Adipocyte (in vitro differentiated cells): ENCODE measurements at regions not wholly inside any gene's neighbourhood (a gene's known extent, or its start where the extent isn't known, plus 50 kb on each side); places are given as distances from the start of the nearest gene placed in this dataset.

Experiments
- DNase-seq: peaks from one replicate; pipeline ENCODE4 v3.0.0-alpha.2; 2015; ENCODE audit warnings: low read depth
- H3K27me3 ChIP-seq: replicated peaks from 2 replicates; pipeline ENCODE4 v1.7.0; 2013; ENCODE audit warnings: mild to moderate bottlenecking, low read length, moderate library complexity; ENCODE audit not compliant: control insufficient read depth, insufficient read depth
- H3K36me3 ChIP-seq: 2 replicates; pipeline ENCODE4 v1.7.0; 2013; ENCODE audit warnings: low read length, mild to moderate bottlenecking, moderate library complexity; ENCODE audit not compliant: control insufficient read depth, insufficient read depth, severe bottlenecking
- H3K4me1 ChIP-seq: 2 replicates; pipeline ENCODE4 v1.7.0; 2013; ENCODE audit warnings: mild to moderate bottlenecking, low read length, moderate library complexity; ENCODE audit not compliant: control insufficient read depth, insufficient read depth
- H3K4me3 ChIP-seq: 2 replicates; pipeline ENCODE4 v1.7.0; 2013; ENCODE audit warnings: mild to moderate bottlenecking, low read length, moderate library complexity
- H3K9ac ChIP-seq: 2 replicates; pipeline ENCODE4 v1.7.0; 2013; ENCODE audit warnings: mild to moderate bottlenecking, low read length, moderate library complexity
- H3K9me3 ChIP-seq: 2 replicates; pipeline ENCODE4 v1.7.0; 2013; ENCODE audit warnings: mild to moderate bottlenecking, low read length, moderate library complexity; ENCODE audit not compliant: control insufficient read depth

DNA sequence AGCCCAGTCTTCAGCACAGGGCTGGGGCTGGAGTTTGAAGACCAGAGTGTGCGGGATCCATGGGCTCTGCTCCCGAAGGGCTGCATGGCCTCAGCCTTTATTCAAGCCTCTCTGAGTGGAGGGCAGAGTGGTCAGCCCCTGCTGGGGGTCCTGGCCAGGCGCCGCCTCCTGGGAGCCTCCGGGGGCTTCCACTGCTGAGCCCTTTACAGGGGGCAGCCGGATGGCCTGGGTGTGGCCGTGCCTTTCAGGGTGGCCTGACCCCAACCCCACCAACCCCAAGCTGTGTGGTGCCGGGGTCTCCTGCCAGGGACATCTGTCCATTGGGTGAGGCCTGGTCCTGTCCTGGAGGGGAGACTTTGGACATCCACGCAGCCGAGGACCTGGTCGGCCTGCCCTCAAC lies 76.0 kb upstream of the SLCO4A1 start:
- no peaks in the 10 kb centered on the region for H3K36me3 ChIP-seq
- H3K4me1 ChIP-seq = no peaks in the 10 kb centered on the region
- no peak for DNase-seq
- H3K9me3 ChIP-seq = no peaks in the 10 kb centered on the region
- H3K4me3 ChIP-seq = no peak overlapping the region
- H3K27me3 ChIP-seq = peaks cover 49% of the 10 kb centered on the region
- H3K9ac ChIP-seq = no peak overlapping the region

DNA sequence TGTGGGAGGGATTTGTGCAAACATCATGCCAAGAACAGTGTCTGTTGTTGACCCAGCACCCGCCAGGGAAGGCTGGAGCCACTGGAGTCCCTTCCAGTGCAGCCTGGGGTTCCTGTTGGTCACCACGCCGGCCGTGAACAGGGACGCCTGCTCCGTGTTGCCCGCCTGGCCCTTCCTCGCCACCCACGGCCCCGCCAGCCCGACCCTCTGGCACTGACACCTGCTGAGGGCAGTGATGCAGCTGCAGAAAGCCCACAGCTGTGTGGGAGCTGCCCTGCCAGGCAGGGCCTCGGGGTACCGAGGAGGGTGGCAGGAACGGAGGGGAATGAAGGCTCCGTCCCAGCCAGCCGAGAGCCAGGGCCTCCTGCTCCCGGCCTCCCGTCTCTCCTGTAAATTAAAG lies 75.5 kb upstream of the SLCO4A1 start:
- H3K27me3 ChIP-seq = peaks cover 44% of the 10 kb centered on the region
- no peaks in the 10 kb centered on the region for H3K36me3 ChIP-seq

DNA sequence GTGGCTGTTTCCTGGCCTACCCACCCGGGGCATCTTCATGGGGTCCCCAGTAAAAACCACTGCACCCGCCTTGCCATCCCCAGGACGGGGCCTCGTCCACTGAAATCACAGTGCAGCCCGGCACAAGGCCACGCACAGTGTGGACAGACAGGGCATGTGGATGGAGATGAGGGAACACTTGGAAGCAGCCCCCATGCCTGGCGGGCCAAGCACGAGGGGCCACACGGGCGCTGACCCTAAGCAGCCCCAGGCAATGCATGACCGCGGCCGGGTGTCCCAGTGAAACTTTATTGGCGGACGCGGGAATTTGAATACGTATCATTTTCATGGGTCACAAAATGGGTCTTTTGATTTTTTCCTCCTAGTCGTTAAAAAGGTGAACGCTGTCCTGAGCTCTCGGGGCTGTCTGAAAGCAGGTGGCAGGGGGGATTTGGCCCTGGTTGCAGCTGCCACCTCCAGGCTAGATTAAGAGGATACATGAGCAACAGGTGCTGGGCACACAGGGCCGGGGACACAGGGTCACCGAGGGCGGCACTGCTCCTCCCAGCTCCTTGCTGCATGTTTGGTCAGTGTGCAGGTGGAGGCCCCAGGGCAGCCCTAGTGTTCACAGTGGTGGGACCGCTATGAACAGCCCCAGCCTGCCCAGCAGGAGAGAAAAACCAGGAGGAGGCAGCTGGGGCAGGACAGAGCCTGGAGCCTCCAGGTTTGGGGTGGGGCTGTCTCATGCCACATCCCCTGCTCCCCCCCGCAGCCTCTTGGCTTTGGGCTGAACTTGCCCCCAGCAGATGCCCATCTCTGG lies 74.9 kb upstream of the SLCO4A1 start:
- DNase-seq = no peak
- Histone ChIP-seq H3K36me3 (no peaks in the 10 kb centered on the region), H3K4me1 (no peaks in the 10 kb centered on the region), H3K27me3 (peaks cover 41% of the 10 kb centered on the region), H3K9me3 (no peaks in the 10 kb centered on the region), H3K9ac (no peak overlapping the region), H3K4me3 (no peak overlapping the region)

More for the DNA sequence above, 75.5 kb upstream of the SLCO4A1 start:
- Histone ChIP-seq H3K9ac (no peak overlapping the region), H3K4me1 (no peaks in the 10 kb centered on the region), H3K9me3 (no peaks in the 10 kb centered on the region), H3K4me3 (no peak overlapping the region)
- no peak for DNase-seq

DNA sequence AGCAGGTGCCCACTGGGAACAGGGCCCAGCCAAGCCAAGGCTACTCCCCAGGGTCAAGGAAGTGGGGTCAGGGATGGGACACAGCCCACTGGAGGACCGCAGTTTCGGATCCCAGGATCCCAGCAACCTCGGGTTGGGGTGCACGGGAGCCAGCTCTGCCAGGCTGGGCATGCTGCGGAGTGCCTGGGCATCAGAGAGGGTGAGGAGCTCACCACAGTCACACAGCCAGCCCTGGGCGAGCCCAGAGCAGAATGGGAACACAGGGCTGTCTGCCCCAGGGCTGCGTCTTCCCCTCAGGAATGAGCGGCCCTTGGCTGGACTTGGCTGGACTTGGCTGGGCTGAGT lies 74.3 kb upstream of the SLCO4A1 start:
- no peaks in the 10 kb centered on the region for H3K9me3 ChIP-seq
- peaks cover 41% of the 10 kb centered on the region for H3K27me3 ChIP-seq
- DNase-seq = no peak
- no peak overlapping the region for H3K4me3 ChIP-seq
- H3K9ac ChIP-seq = no peak overlapping the region
- H3K4me1 ChIP-seq = no peaks in the 10 kb centered on the region
- no peaks in the 10 kb centered on the region for H3K36me3 ChIP-seq

DNA sequence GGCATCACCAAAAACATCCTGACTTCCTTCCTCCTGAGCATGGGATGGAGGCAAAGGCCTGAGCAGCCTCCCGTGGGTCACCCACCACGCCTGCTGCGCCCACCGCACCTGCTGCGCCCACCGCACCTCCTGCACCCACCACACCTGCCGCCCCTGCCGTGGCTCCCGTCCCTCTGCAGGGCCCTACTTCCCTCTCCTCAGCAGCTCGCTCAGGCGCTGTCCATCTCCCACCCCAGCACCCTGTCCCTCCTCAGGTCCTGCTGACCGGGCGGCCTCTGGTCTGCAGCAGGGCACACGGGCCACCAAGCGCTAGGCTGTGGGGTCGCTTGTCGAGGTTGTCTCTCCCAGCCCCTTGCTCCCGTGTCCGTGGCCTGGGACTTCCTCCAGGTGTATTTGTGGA lies 72.7 kb upstream of the SLCO4A1 start:
- H3K9ac ChIP-seq = no peak overlapping the region
- no peak overlapping the region for H3K4me3 ChIP-seq
- no peaks in the 10 kb centered on the region for H3K4me1 ChIP-seq
- no peaks in the 10 kb centered on the region for H3K36me3 ChIP-seq
- no peaks in the 10 kb centered on the region for H3K9me3 ChIP-seq
- peaks cover 48% of the 10 kb centered on the region for H3K27me3 ChIP-seq
- no peak for DNase-seq

DNA sequence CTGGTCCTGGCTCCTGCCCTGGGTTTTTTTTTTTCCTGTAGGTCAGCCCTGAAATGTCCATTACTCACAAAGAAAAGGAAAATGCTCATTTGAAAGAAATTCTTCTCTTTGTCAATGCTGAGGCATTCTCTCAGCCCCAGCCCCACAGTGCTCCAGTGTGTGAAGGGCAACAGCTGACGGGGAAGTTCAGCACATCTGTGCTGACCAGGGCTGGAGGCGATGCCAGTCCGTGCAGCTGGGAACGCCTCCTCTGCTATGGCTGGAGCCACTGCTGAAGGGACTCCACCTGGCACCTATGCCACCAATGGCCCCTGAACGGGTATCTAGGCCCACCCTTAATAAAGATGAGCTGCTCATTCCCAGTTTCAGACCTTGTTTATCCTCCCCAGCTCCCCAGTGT lies 71.9 kb upstream of the SLCO4A1 start:
- Histone ChIP-seq H3K36me3 (no peaks in the 10 kb centered on the region), H3K4me1 (no peaks in the 10 kb centered on the region), H3K4me3 (no peak overlapping the region), H3K27me3 (peaks cover 55% of the 10 kb centered on the region), H3K9ac (no peak overlapping the region), H3K9me3 (no peaks in the 10 kb centered on the region)
- DNase-seq = no peak

DNA sequence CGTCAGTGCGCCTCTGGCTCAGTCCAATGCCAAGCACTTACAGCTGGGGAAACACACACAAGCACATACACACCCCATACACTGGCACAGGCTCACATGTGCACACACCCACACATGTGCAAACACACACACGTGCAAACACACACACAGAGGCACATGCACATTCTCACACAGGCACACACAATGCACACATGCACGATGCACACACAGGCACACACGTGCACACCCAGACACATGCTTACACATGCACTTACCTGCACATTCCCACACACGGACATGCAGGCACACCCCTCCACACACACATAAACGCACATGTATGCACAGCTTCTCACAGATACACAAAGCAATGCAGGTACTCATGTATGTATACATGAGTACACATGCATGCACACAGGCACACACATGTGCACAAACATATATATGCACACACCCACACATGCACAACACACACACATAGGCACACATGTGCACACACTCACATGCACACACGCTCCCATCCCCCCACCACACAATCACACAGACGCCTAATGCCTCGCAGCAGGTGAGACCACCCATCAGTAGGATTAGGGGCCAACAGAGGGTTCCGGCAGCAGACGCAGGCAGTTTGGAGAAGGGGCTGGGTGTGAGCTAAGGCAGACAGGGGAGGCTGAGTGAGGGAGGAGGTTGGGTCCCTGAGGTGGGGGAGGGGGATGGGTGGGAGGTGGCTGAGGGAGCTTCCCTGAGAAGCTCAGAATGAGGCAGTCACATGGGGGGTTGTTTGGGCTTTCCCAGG lies 71.2 kb upstream of the SLCO4A1 start:
- no peak for DNase-seq
- Histone ChIP-seq H3K9me3 (no peaks in the 10 kb centered on the region), H3K9ac (no peak overlapping the region), H3K27me3 (peaks cover 57% of the 10 kb centered on the region), H3K4me3 (no peak overlapping the region), H3K36me3 (no peaks in the 10 kb centered on the region), H3K4me1 (no peaks in the 10 kb centered on the region)

DNA sequence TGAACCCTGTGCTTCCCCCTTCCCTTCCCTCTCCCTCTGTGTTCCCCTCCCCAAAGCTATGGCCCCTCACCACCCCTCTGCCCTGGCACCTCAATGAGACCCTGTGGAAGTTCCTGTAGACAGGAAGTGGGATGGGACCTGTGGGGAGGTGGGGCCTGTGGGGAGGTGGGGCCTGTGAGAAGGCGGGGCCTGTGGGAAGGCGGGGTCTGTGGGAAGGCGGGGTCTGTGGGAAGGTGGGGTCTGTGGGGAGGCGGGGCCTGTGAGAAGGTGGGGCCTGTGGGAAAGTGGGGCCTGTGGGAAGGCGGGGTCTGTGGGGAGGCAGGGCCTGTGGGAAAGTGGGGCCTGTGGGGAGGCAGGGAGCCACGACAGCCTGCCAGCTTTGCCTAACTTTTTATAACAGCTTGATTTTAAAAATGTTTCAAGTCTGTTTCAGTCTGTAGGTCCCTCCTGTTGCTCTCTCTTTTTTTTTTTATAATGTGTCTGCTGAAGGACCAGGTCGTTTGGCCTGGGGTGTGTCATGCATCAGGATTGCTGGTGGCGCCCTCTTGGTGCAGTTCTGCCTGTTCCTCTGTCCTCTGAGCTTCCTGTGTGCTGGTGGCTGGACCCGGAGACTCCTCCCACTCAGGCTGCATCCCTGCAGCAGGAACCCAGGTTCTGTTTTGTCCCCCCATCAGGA lies 70.5 kb upstream of the SLCO4A1 start:
- Histone ChIP-seq H3K9ac (no peak overlapping the region), H3K9me3 (no peaks in the 10 kb centered on the region), H3K27me3 (peaks cover 64% of the 10 kb centered on the region), H3K36me3 (no peaks in the 10 kb centered on the region), H3K4me1 (no peaks in the 10 kb centered on the region), H3K4me3 (no peak overlapping the region)
- DNase-seq = no peak

DNA sequence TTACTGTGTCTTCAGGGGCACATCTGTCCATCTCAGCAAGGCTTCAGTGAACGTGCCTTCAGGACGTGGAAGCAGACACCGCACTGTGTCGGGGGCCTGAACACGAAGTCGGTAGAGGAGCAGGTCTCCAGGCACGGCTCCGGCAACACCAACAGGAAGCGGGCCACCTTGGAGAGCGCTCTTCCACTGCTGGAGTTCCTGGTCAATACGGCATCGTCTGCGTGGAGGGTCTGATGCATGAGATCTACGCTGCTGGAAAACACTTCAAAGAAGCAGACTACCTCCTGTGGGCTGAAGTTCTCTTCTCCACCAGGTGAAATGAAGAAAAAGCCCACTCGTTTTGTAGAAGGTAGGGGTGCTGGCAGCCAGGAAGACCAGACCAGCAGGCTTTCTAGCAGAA lies 69.3 kb upstream of the SLCO4A1 start:
- no peaks in the 10 kb centered on the region for H3K36me3 ChIP-seq

DNA sequence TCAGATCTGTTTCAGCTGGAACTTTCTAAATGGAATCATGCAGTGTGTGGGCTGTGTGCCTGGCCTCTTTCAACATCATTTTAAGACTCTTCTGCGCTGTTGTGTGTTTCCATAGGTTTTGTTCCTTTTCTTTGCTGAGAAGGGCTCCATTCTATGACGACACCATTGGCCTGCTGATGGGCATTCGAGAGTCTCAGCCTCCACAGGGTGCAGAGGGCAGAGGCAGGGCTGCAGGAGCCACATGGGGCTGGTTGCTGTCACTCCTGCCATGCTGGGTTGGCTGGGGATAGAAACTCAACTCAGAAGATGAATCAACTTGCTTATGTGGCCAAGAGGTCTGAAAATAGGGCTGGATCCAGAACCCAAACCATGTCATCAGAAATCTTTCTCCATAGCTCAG lies 68.5 kb upstream of the SLCO4A1 start:
- H3K9ac ChIP-seq = no peak overlapping the region
- no peak overlapping the region for H3K4me3 ChIP-seq
- H3K4me1 ChIP-seq = no peaks in the 10 kb centered on the region
- no peaks in the 10 kb centered on the region for H3K9me3 ChIP-seq
- no peak for DNase-seq
- peaks cover 78% of the 10 kb centered on the region for H3K27me3 ChIP-seq
- no peaks in the 10 kb centered on the region for H3K36me3 ChIP-seq

More for the DNA sequence above, 69.3 kb upstream of the SLCO4A1 start:
- no peaks in the 10 kb centered on the region for H3K9me3 ChIP-seq
- no peaks in the 10 kb centered on the region for H3K4me1 ChIP-seq
- H3K9ac ChIP-seq = no peak overlapping the region
- peaks cover 70% of the 10 kb centered on the region for H3K27me3 ChIP-seq
- no peak for DNase-seq
- no peak overlapping the region for H3K4me3 ChIP-seq

DNA sequence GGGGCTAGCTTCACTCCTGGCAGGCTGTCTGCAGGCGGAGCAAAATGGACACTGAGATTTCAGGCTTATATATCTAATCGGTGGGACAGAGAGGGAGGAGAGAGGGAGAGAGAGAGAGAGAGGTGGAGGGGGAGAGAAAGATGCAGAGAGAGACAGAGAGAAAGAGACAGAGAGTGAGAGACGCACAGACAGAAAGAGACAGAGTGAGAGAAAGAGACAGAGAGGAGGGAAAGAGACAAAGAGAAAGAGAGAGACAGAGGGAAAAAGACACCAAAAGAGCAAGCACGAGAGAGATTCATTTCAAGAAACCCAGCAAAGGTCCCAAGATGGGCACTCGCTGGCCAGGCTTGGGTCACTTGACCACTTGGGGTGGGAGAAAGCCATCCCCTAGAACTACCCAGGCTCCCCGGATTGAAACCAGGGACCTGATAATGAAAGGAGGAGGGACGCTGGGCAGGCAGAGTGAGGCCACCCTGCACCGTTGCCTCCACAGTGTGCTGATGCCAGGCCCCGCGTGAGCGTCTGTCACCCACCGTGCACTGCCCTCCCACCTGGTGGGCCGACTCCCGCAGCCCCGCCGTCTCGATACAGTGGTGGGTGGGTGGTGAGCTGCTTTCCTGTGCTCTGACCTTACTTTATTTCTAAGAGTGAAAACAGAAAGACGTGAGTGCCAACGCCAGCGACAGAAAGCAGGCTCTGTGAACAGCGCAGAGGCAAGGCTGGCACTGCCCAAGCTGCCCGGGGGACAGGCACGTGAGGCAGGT lies 67.9 kb upstream of the SLCO4A1 start:
- Histone ChIP-seq H3K9me3 (no peaks in the 10 kb centered on the region), H3K36me3 (no peaks in the 10 kb centered on the region), H3K4me3 (no peak overlapping the region), H3K9ac (no peak overlapping the region), H3K4me1 (no peaks in the 10 kb centered on the region), H3K27me3 (peaks cover 79% of the 10 kb centered on the region)
- no peak for DNase-seq
